Trophoblast cell (in vitro differentiated cells and primary cell): ENCODE measurements at regions not wholly inside any gene's neighbourhood (a gene's known extent, or its start where the extent isn't known, plus 50 kb on each side); places are given as distances from the start of the nearest gene placed in this dataset.

Source experiments
- DNase-seq, 2 donors: peaks; one replicate each; pipeline ENCODE4 v3.0.0-alpha.2; 2016
- H2AFZ ChIP-seq: 2 replicates; pipeline ENCODE4 v1.6.1; 2013; ENCODE audit warnings: low read length, moderate library complexity, mild to moderate bottlenecking; ENCODE audit not compliant: insufficient read depth, poor library complexity
- H2AK5ac ChIP-seq: 2 replicates; pipeline ENCODE4 v1.6.1; 2013; ENCODE audit warnings: mild to moderate bottlenecking, low read length
- H2BK120ac ChIP-seq: 2 replicates; pipeline ENCODE4 v1.6.1; 2013; ENCODE audit warnings: low read length, mild to moderate bottlenecking, moderate library complexity; ENCODE audit not compliant: insufficient read depth, poor library complexity
- H2BK12ac ChIP-seq: 2 replicates; pipeline ENCODE4 v1.6.1; 2013; ENCODE audit warnings: mild to moderate bottlenecking, low read length, moderate library complexity
- H2BK5ac ChIP-seq: 2 replicates; pipeline ENCODE4 v1.6.1; 2013; ENCODE audit warnings: low read length, low read depth, moderate library complexity, mild to moderate bottlenecking; ENCODE audit not compliant: poor library complexity
- H3K14ac ChIP-seq: 2 replicates; pipeline ENCODE4 v1.6.1; 2013; ENCODE audit warnings: mild to moderate bottlenecking, low read length
- H3K18ac ChIP-seq: 2 replicates; pipeline ENCODE4 v1.6.1; 2013; ENCODE audit warnings: mild to moderate bottlenecking, low read length
- H3K23ac ChIP-seq: 2 replicates; pipeline ENCODE4 v1.6.1; 2013; ENCODE audit warnings: low read length
- H3K27ac ChIP-seq: 2 replicates; pipeline ENCODE4 v1.5.1; 2013; ENCODE audit warnings: low read depth, mild to moderate bottlenecking, inconsistent platforms, low read length, moderate library complexity
- H3K27me3 ChIP-seq: 2 replicates; pipeline ENCODE4 v1.6.1; 2013; ENCODE audit warnings: inconsistent platforms, mild to moderate bottlenecking, low read length, moderate library complexity; ENCODE audit not compliant: insufficient read depth
- H3K36me3 ChIP-seq, 2 experiments: 1 replicate in 1 of 2; 2 replicates in 1 of 2; pipeline ENCODE4 v1.6.1; 2013; ENCODE audit warnings: low read length in 2 of 2, mild to moderate bottlenecking in 2 of 2, moderate library complexity in 1 of 2; ENCODE audit not compliant: insufficient read depth in 2 of 2, control insufficient read depth in 1 of 2
- H3K4ac ChIP-seq: 2 replicates; pipeline ENCODE4 v1.6.1; 2013; ENCODE audit warnings: low read depth, mild to moderate bottlenecking, low read length, moderate library complexity
- H3K4me1 ChIP-seq, 2 experiments: 1 replicate in 1 of 2; 2 replicates in 1 of 2; pipeline ENCODE4 v1.6.1; 2013; ENCODE audit warnings: low read length in 2 of 2, mild to moderate bottlenecking in 2 of 2, moderate library complexity in 1 of 2; ENCODE audit not compliant: insufficient read depth in 2 of 2, control insufficient read depth in 1 of 2
- H3K4me2 ChIP-seq: 2 replicates; pipeline ENCODE4 v1.6.1; 2013; ENCODE audit warnings: inconsistent platforms, mild to moderate bottlenecking, low read length, moderate library complexity
- H3K4me3 ChIP-seq: 2 replicates; pipeline ENCODE4 v1.5.1; 2013; ENCODE audit warnings: mild to moderate bottlenecking, low read depth, low read length, inconsistent platforms
- H3K79me1 ChIP-seq: one replicate; pipeline ENCODE4 v1.6.1; 2013; ENCODE audit warnings: low read length
- H3K79me2 ChIP-seq: 2 replicates; pipeline ENCODE4 v1.6.1; 2013; ENCODE audit warnings: low read length, mild to moderate bottlenecking; ENCODE audit not compliant: control insufficient read depth, insufficient read depth, poor library complexity
- H3K9ac ChIP-seq: 2 replicates; pipeline ENCODE4 v1.6.1; 2013; ENCODE audit warnings: mild to moderate bottlenecking, low read length
- H3K9me3 ChIP-seq: 2 replicates; pipeline ENCODE4 v1.6.1; 2013; ENCODE audit warnings: low read depth, mild to moderate bottlenecking, control low read depth, inconsistent platforms, low read length; ENCODE audit not compliant: insufficient read depth
- H4K12ac ChIP-seq: 2 replicates; pipeline ENCODE4 v1.6.1; 2013; ENCODE audit warnings: low read depth, mild to moderate bottlenecking, low read length, moderate library complexity
- H4K8ac ChIP-seq: 2 replicates; pipeline ENCODE4 v1.6.1; 2013; ENCODE audit warnings: low read depth, mild to moderate bottlenecking, low read length, moderate library complexity
- H4K91ac ChIP-seq: one replicate; pipeline ENCODE4 v1.6.1; 2013; ENCODE audit warnings: low read depth, mild to moderate bottlenecking, low read length, moderate library complexity
- WGBS: extraction: QIAGEN DNeasy Blood & Tissue Kit; methylation state at CpG from one replicate; pipeline ENCODE4 v1.1.7; 2013; ENCODE audit warnings: missing lambda C conversion rate; ENCODE audit not compliant: insufficient read length, insufficient coverage; ENCODE audit errors: extremely low coverage; 5-methylcytosine and 5-hydroxymethylcytosine counted together

DNA sequence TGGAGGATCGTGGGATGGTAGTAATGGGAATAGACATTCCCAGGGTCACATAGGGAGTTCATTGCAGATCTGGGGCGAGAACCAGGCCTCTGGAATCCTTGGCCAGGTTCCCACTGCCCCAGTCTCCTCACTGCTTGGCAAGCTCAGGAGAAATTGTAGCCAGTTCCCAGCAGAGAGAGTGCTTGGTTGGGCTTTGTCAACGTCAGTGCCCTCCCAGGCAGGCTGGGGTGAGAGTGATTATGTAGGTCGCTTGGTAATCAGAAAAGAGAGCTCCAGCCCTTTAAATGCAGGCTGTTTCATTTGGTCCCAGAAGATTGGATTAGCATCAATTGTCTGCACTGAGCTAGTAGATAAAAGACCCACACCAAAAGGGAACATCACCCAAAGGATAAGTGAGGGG is 51.8 kb upstream of the GALNT10 start:
- H2AK5ac ChIP-seq: no peak overlapping the region
- H4K8ac ChIP-seq: no peak overlapping the region
- H3K4ac ChIP-seq: no peak overlapping the region
- H4K12ac ChIP-seq: no peak overlapping the region
- no peak overlapping the region for H3K4me3 ChIP-seq
- no peak overlapping the region for H3K9ac ChIP-seq
- no peak overlapping the region for H3K18ac ChIP-seq
- no peaks in the 10 kb centered on the region for H3K36me3 ChIP-seq
- H2AFZ ChIP-seq: no peak overlapping the region
- peaks cover 0 to 4% of the 10 kb centered on the region in 2 experiments for H3K4me1 ChIP-seq
- no peak overlapping the region for H3K23ac ChIP-seq
- H3K4me2 ChIP-seq: no peak overlapping the region
- DNase-seq: no peak
- H4K91ac ChIP-seq: no peak overlapping the region
- H2BK12ac ChIP-seq: no peak overlapping the region
- H3K27ac ChIP-seq: no peak overlapping the region
- H2BK5ac ChIP-seq: no peak overlapping the region
- H3K79me2 ChIP-seq: no peaks in the 10 kb centered on the region
- H3K79me1 ChIP-seq: no peaks in the 10 kb centered on the region
- H3K9me3 ChIP-seq: no peaks in the 10 kb centered on the region
- no peak overlapping the region for H2BK120ac ChIP-seq
- H3K27me3 ChIP-seq: no peaks in the 10 kb centered on the region
- H3K14ac ChIP-seq: no peak overlapping the region
- no CpG with 5 or more reads among the region's 4 CpGs for WGBS

- H3K9me3 ChIP-seq: no peaks in the 10 kb centered on the region
- no peak overlapping the region for H3K18ac ChIP-seq
- H3K27ac ChIP-seq: no peak overlapping the region
- H4K91ac ChIP-seq: no peak overlapping the region
- no peak overlapping the region for H2BK120ac ChIP-seq
- no peak overlapping the region for H2BK12ac ChIP-seq
- H3K4ac ChIP-seq: no peak overlapping the region
- H2AK5ac ChIP-seq: no peak overlapping the region
- no peaks in the 10 kb centered on the region for H3K79me1 ChIP-seq
- H3K4me1 ChIP-seq: peaks cover 0 to 4% of the 10 kb centered on the region in 2 experiments
- no peak overlapping the region for H3K9ac ChIP-seq
- no peak overlapping the region for H3K4me2 ChIP-seq
- H4K12ac ChIP-seq: no peak overlapping the region
- no peak overlapping the region for H3K23ac ChIP-seq
- H2BK5ac ChIP-seq: no peak overlapping the region
- H3K36me3 ChIP-seq: no peaks in the 10 kb centered on the region
- H2AFZ ChIP-seq: no peak overlapping the region
- peak in 1 of 2 donors; percentile 60 for DNase-seq
- no peak overlapping the region for H3K14ac ChIP-seq
- H3K79me2 ChIP-seq: no peaks in the 10 kb centered on the region
- no peak overlapping the region for H4K8ac ChIP-seq
- H3K27me3 ChIP-seq: no peaks in the 10 kb centered on the region
- no peak overlapping the region for H3K4me3 ChIP-seq
Observed at GRCh38 chr5:154140381-154140780, 50.2 kb upstream of the GALNT10 start.
